Thoracic aorta (tissue), 2 donors: ENCODE measurements at regions not wholly inside any gene's neighbourhood (a gene's known extent, or its start where the extent isn't known, plus 50 kb on each side); places are given as distances from the start of the nearest gene placed in this dataset.

Source experiments
- ATAC-seq: fragments of 150-250 bp; one replicate; pipeline ENCODE4 v1.8.0; 2017; ENCODE audit warnings: low read depth; ENCODE audit not compliant: insufficient number of reproducible peaks, low FRiP score
- DNase-seq: peaks from one replicate; pipeline ENCODE4 v3.0.0-alpha.2; 2020; ENCODE audit warnings: low spot score
- H3K27ac ChIP-seq, 2 donors: fragments of 200-600 bp; sonication (generic); 1 replicate in 1 of 2; 2 replicates in 1 of 2; pipeline ENCODE4 v1.5.1; 2016; ENCODE audit warnings: mild to moderate bottlenecking in 2 of 2, moderate library complexity in 2 of 2
- H3K27me3 ChIP-seq: fragments of 200-600 bp; sonication (generic); replicated peaks from 2 replicates; pipeline ENCODE4 v1.6.0; 2016; ENCODE audit warnings: mild to moderate bottlenecking; ENCODE audit not compliant: insufficient read depth
- H3K36me3 ChIP-seq: fragments of 200-600 bp; sonication (generic); one replicate; pipeline ENCODE4 v1.5.1; 2016
- H3K4me1 ChIP-seq, 2 donors: fragments of 200-600 bp; sonication (generic); 1 replicate in 1 of 2; 2 replicates in 1 of 2; pipeline versions ENCODE4 v1.5.1 to v1.6.0; 2016; ENCODE audit warnings: low read depth in 2 of 2, mild to moderate bottlenecking in 1 of 2; ENCODE audit not compliant: control insufficient read depth in 1 of 2
- H3K4me3 ChIP-seq: fragments of 200-600 bp; sonication (generic); 2 replicates; pipeline ENCODE4 v1.5.1; 2016; ENCODE audit warnings: mild to moderate bottlenecking
- H3K9me3 ChIP-seq: fragments of 200-600 bp; sonication (generic); 2 replicates; pipeline ENCODE4 v1.5.1; 2016
- CTCF ChIP-seq: fragments of 200-600 bp; sonication (generic); IDR thresholded peaks from one replicate; pipeline ENCODE4 v1.5.1; 2019; ENCODE audit warnings: antibody characterized with exemption

GRCh38 chr4:137957806-137958205, 284.3 kb downstream of the SLC7A11 start:
- Histone ChIP-seq H3K27ac (no peak overlapping the region), H3K4me3 (no peak overlapping the region), H3K36me3 (no peaks in the 10 kb centered on the region), H3K9me3 (no peaks in the 10 kb centered on the region), H3K27me3 (peaks cover 4% of the 10 kb centered on the region), H3K4me1 (no peaks in the 10 kb centered on the region)
- no peak for DNase-seq
- TF ChIP-seq CTCF: no peak
- no peak for ATAC-seq

- Histone ChIP-seq H3K27me3 (peaks cover 5% of the 10 kb centered on the region), H3K4me1 (no peaks in the 10 kb centered on the region), H3K4me3 (no peak overlapping the region), H3K9me3 (no peaks in the 10 kb centered on the region), H3K27ac (no peak overlapping the region), H3K36me3 (no peaks in the 10 kb centered on the region)
- no peak for TF ChIP-seq CTCF
- no peak for DNase-seq
- ATAC-seq: no peak
Measured at GRCh38 chr4:137956256-137956655, 285.9 kb downstream of the SLC7A11 start.

GRCh38 chr4:137955595-137955994, 286.6 kb downstream of the SLC7A11 start:
- no peak overlapping the region for H3K4me3 ChIP-seq
- ATAC-seq (no peak), DNase-seq (no peak)
- no peaks in the 10 kb centered on the region for H3K9me3 ChIP-seq
- no peak for TF ChIP-seq CTCF
- H3K36me3 ChIP-seq: no peaks in the 10 kb centered on the region
- H3K4me1 ChIP-seq: no peaks in the 10 kb centered on the region
- H3K27me3 ChIP-seq: peaks cover 5% of the 10 kb centered on the region
- H3K27ac ChIP-seq: no peak overlapping the region

- Histone ChIP-seq H3K4me1 (no peaks in the 10 kb centered on the region), H3K27ac (no peak overlapping the region), H3K4me3 (no peak overlapping the region), H3K36me3 (no peaks in the 10 kb centered on the region), H3K27me3 (peaks cover 5% of the 10 kb centered on the region), H3K9me3 (no peaks in the 10 kb centered on the region)
- ATAC-seq (no peak), DNase-seq (no peak)
- no peak for TF ChIP-seq CTCF
Measured at GRCh38 chr4:137952116-137952515, 290.0 kb downstream of the SLC7A11 start.

GRCh38 chr4:137950286-137950685, 291.9 kb downstream of the SLC7A11 start:
- DNase-seq (no peak), ATAC-seq (no peak)
- no peak overlapping the region for H3K27ac ChIP-seq
- peaks cover 5% of the 10 kb centered on the region for H3K27me3 ChIP-seq
- TF ChIP-seq CTCF: no peak
- H3K9me3 ChIP-seq: no peaks in the 10 kb centered on the region
- H3K4me3 ChIP-seq: no peak overlapping the region
- H3K4me1 ChIP-seq: no peaks in the 10 kb centered on the region
- no peaks in the 10 kb centered on the region for H3K36me3 ChIP-seq
